ENCODE measurements at regions not wholly inside any gene's neighbourhood (a gene's known extent, or its start where the extent isn't known, plus 50 kb on each side); places are given as distances from the start of the nearest gene placed in this dataset.

DNA sequence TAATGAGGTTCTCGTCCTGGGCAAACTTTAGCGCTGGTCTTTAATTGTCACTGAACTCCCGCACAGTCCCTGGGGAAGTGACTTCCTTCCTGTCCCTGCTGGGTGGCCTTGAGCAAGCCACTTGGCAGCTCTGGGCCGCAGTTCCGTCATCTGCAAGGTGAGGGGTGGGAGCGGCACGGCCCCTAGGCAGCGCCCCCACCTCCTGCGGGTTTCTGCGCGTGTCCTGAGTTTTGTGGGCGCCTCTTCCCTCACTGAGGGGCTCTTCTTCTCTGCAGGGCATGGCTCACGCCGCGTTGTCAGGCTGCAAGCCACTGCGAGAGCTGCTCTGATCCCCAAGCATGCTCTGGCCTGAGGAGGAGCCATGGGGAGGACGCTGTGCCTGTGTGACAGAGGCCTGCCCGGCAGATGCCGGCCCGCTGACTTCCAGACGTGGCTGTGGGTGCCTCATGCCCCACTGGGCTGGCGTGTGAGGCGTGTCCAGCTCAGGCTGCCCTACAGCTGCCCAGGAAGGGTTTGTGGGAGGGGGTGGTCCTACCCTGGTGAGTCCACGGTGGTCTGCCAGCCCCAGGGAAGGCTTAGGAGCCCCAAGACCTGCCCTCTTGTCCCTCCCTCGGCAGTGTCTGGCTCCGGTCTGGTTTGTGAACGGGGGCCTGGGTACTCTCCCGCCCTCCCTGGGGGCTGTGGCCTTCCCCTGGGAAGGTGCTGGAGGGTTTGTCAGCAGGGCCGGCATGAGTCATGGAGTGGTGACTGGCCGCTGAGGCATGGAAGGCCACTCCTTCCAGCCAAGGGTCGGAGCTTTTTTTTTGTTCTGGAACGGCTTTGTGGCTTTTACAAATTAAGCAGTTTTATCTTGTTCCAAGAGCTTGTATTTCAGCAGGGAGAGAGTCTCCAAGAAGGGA is 182.0 kb downstream of the SEC14L1 start (continued):
- peak; percentile 81 for TF ChIP-seq ZBTB33 (CRISPR knock-in tag; IDR thresholded peaks at IDR 0.05)
- TF ChIP-seq CBX1 (IDR thresholded peaks at IDR 0.05; ENCODE audit: low read depth) = no peak
- TF ChIP-seq BCL6 (CRISPR knock-in tag; IDR thresholded peaks at IDR 0.05) = no peak
- TF ChIP-seq SOX6 (IDR thresholded peaks at IDR 0.05) = no peak
- peak; percentile 25; the same call in 1 of the 2 replicates for TF ChIP-seq SOX6 (CRISPR knock-in tag; IDR thresholded peaks at IDR 0.05)
- TF ChIP-seq, protein P1, sequence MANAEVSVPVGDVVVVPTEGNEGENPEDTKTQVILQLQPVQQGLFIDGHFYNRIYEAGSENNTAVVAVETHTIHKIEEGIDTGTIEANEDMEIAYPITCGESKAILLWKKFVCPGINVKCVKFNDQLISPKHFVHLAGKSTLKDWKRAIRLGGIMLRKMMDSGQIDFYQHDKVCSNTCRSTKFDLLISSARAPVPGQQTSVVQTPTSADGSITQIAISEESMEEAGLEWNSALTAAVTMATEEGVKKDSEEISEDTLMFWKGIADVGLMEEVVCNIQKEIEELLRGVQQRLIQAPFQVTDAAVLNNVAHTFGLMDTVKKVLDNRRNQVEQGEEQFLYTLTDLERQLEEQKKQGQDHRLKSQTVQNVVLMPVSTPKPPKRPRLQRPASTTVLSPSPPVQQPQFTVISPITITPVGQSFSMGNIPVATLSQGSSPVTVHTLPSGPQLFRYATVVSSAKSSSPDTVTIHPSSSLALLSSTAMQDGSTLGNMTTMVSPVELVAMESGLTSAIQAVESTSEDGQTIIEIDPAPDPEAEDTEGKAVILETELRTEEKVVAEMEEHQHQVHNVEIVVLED (CRISPR knock-in tag; IDR thresholded peaks at IDR 0.05; ENCODE audit: borderline replicate concordance) = no peak
- TF ChIP-seq ZFP90 (CRISPR knock-in tag; IDR thresholded peaks at IDR 0.05; ENCODE audit: borderline replicate concordance) = no peak
- TF ChIP-seq ZMAT3 (CRISPR knock-in tag; conservative IDR thresholded peaks at IDR 0.05) = no peak
- TF ChIP-seq HNF4A (CRISPR knock-in tag; IDR thresholded peaks at IDR 0.05) = no peak; the same call in 1 of the 2 replicates
- peak; percentile 67 for TF ChIP-seq TEAD3 (CRISPR knock-in tag; optimal IDR thresholded peaks at IDR 0.05; ENCODE audit: borderline replicate concordance)
- TF ChIP-seq ZNF839 (CRISPR knock-in tag; IDR thresholded peaks at IDR 0.05; ENCODE audit: borderline replicate concordance) = no peak
- TF ChIP-seq ELF1 (CRISPR knock-in tag; IDR thresholded peaks at IDR 0.05) = 0 out of 2 replicates have a peak, but pooled peaks have one; percentile 23
- no peak for TF ChIP-seq ZNF709 (CRISPR knock-in tag; IDR thresholded peaks at IDR 0.05)
- no peak for TF ChIP-seq ZNF746 (CRISPR knock-in tag; IDR thresholded peaks at IDR 0.05)
- TF ChIP-seq, protein P2, sequence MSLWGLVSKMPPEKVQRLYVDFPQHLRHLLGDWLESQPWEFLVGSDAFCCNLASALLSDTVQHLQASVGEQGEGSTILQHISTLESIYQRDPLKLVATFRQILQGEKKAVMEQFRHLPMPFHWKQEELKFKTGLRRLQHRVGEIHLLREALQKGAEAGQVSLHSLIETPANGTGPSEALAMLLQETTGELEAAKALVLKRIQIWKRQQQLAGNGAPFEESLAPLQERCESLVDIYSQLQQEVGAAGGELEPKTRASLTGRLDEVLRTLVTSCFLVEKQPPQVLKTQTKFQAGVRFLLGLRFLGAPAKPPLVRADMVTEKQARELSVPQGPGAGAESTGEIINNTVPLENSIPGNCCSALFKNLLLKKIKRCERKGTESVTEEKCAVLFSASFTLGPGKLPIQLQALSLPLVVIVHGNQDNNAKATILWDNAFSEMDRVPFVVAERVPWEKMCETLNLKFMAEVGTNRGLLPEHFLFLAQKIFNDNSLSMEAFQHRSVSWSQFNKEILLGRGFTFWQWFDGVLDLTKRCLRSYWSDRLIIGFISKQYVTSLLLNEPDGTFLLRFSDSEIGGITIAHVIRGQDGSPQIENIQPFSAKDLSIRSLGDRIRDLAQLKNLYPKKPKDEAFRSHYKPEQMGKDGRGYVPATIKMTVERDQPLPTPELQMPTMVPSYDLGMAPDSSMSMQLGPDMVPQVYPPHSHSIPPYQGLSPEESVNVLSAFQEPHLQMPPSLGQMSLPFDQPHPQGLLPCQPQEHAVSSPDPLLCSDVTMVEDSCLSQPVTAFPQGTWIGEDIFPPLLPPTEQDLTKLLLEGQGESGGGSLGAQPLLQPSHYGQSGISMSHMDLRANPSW (CRISPR knock-in tag; IDR thresholded peaks at IDR 0.05; ENCODE audit: borderline replicate concordance) = no peak
- TF ChIP-seq NKX3-1 (CRISPR knock-in tag; IDR thresholded peaks at IDR 0.05) = no peak
- TF ChIP-seq TSC22D2 (CRISPR knock-in tag; IDR thresholded peaks at IDR 0.05; ENCODE audit: borderline replicate concordance) = no peak
- TF ChIP-seq, protein P3, sequence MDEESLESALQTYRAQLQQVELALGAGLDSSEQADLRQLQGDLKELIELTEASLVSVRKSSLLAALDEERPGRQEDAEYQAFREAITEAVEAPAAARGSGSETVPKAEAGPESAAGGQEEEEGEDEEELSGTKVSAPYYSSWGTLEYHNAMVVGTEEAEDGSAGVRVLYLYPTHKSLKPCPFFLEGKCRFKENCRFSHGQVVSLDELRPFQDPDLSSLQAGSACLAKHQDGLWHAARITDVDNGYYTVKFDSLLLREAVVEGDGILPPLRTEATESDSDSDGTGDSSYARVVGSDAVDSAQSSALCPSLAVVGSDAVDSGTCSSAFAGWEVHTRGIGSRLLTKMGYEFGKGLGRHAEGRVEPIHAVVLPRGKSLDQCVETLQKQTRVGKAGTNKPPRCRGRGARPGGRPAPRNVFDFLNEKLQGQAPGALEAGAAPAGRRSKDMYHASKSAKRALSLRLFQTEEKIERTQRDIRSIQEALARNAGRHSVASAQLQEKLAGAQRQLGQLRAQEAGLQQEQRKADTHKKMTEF (CRISPR knock-in tag; IDR thresholded peaks at IDR 0.05) = peak; percentile 64
- TF ChIP-seq MXD4 (CRISPR knock-in tag; IDR thresholded peaks at IDR 0.05) = 0 out of 2 replicates have a peak, but pooled peaks have one; percentile 45
- TF ChIP-seq PBX3 (CRISPR knock-in tag; IDR thresholded peaks at IDR 0.05; ENCODE audit: borderline replicate concordance) = no peak
- no peak for TF ChIP-seq ETV6 (CRISPR knock-in tag; conservative IDR thresholded peaks at IDR 0.05)

Measured in HepG2 (cell line).